Superior temporal gyrus (tissue), 1 donor: ENCODE measurements at regions not wholly inside any gene's neighbourhood (a gene's known extent, or its start where the extent isn't known, plus 50 kb on each side); places are given as distances from the start of the nearest gene placed in this dataset.
"Not testable (repeated sequence)": the region's sequence is repeated elsewhere in the genome, so short reads cannot be mapped to it uniquely, and the experiment has no call there.

Experiments used
- DNase-seq: peaks from one replicate; pipeline ENCODE4 v3.0.0-alpha.2; 2016; ENCODE audit errors: extremely low spot score

- not testable (repeated sequence) for DNase-seq
These were observed 92.5 kb upstream of the CSRP2 start for GRCh38 chr12:76971216-76971879.

GRCh38 chr12:76967181-76967885, 88.5 kb upstream of the CSRP2 start:
- DNase-seq = no peak

- DNase-seq = no peak
These were observed 86.2 kb upstream of the CSRP2 start for GRCh38 chr12:76964784-76965571.

- DNase-seq = no peak
These were observed 83.3 kb upstream of the CSRP2 start for GRCh38 chr12:76962099-76962498.

GRCh38 chr12:76957301-76957700, 78.5 kb upstream of the CSRP2 start:
- peak; percentile 39 for DNase-seq

- DNase-seq = no peak
These were observed 74.2 kb upstream of the CSRP2 start for GRCh38 chr12:76952995-76953394.

GRCh38 chr12:76948879-76949278, 70.1 kb upstream of the CSRP2 start:
- no peak for DNase-seq

GRCh38 chr12:76947304-76947703, 68.5 kb upstream of the CSRP2 start:
- no peak for DNase-seq

- no peak for DNase-seq
These were observed 67.6 kb upstream of the CSRP2 start for GRCh38 chr12:76946446-76946845.

GRCh38 chr12:76945867-76946266, 67.0 kb upstream of the CSRP2 start:
- no peak for DNase-seq

GRCh38 chr12:76944892-76945291, 66.1 kb upstream of the CSRP2 start:
- no peak for DNase-seq

GRCh38 chr12:76943008-76943407, 64.2 kb upstream of the CSRP2 start:
- no peak for DNase-seq

GRCh38 chr12:76942267-76942666, 63.4 kb upstream of the CSRP2 start:
- no peak for DNase-seq

- DNase-seq = no peak
These were observed 62.0 kb upstream of the CSRP2 start for GRCh38 chr12:76940671-76941445.

- no peak for DNase-seq
These were observed 60.9 kb upstream of the CSRP2 start for GRCh38 chr12:76939701-76940100.

- no peak for DNase-seq
These were observed 57.7 kb upstream of the CSRP2 start for GRCh38 chr12:76936275-76937193.

GRCh38 chr12:76933392-76933791, 54.6 kb upstream of the CSRP2 start:
- not testable (repeated sequence) for DNase-seq

- DNase-seq = no peak
These were observed 50.7 kb upstream of the CSRP2 start for GRCh38 chr12:76929499-76929898.
